A549 (cell line): ENCODE measurements at regions not wholly inside any gene's neighbourhood (a gene's known extent, or its start where the extent isn't known, plus 50 kb on each side); places are given as distances from the start of the nearest gene placed in this dataset.

ENCODE experiments used
- ATAC-seq, 2 experiments: fragments of 200-7000 bp in 1 of 2; fragments of >200 bp in 1 of 2; cut with Nextera tagmentation in 1 of 2; cut with Tn5 transposase in 1 of 2; 3 replicates each; pipeline versions ENCODE4 v1.8.0 to v1.9.1; 2018 to 2020; ENCODE audit warnings: mild to moderate bottlenecking in 1 of 2, moderate library complexity in 1 of 2
- CTCF ChIA-PET: fragments of 300-600 bp; sonication (Branson Sonifier 250); formaldehyde crosslinking; extraction: SDS; loops from one replicate; lab custom pipeline; 2021; ENCODE audit warnings: antibody characterized with exemption, inconsistent platforms; lab: Yijun Ruan, JAX
- POLR2A ChIA-PET: fragments of 350-600 bp; formaldehyde crosslinking; extraction: SDS; loops from one replicate; lab custom pipeline; 2021; ENCODE audit warnings: antibody characterized with exemption, inconsistent platforms; lab: Yijun Ruan, JAX
- DNase-seq, 2 experiments: peaks; one replicate each; pipeline versions ENCODE4 v3.0.0 to v3.0.0-alpha.2; 2011 to 2016; ENCODE audit warnings: low read depth in 1 of 2, low spot score in 1 of 2
- FAIRE-seq: peaks from 2 replicates; lab custom pipeline; 2011; peaks lifted over from hg19 to GRCh38; lab: Jason Lieb, UNC
- H3K27ac ChIP-seq, 2 experiments: fragments of >200 bp; sonication (Bioruptor Twin); formaldehyde crosslinking; 3 replicates each; pipeline ENCODE4 v1.5.1; 2016 to 2017
- H3K4me1 ChIP-seq: fragments of >200 bp; sonication (Bioruptor Twin); formaldehyde crosslinking; 3 replicates; pipeline ENCODE4 v1.6.1; 2016
- H3K4me2 ChIP-seq: fragments of >200 bp; sonication (Bioruptor Twin); formaldehyde crosslinking; 3 replicates; pipeline ENCODE4 v1.6.1; 2016
- H3K4me3 ChIP-seq: fragments of >200 bp; sonication (Bioruptor Twin); formaldehyde crosslinking; 3 replicates; pipeline ENCODE4 v1.5.1; 2016
- H3K9me3 ChIP-seq: fragments of >200 bp; sonication (Bioruptor Twin); formaldehyde crosslinking; 3 replicates; pipeline ENCODE4 v1.6.1; 2016
- BHLHE40 ChIP-seq: IDR thresholded peaks from 2 replicates; pipeline ENCODE4 v1.6.1; 2012; ENCODE audit warnings: low read depth, low read length, inconsistent platforms
- CBX8 ChIP-seq: fragments of 200-600 bp; sonication (generic); IDR thresholded peaks from 2 replicates; pipeline ENCODE4 v1.6.1; 2016
- CHD2 ChIP-seq: fragments of 150-350 bp; IDR thresholded peaks from 2 replicates; pipeline ENCODE4 v1.6.1; 2014; ENCODE audit warnings: low read length; ENCODE audit not compliant: partially characterized antibody
- EHMT2 ChIP-seq: fragments of 200-600 bp; sonication (generic); IDR thresholded peaks from 2 replicates; pipeline ENCODE4 v1.6.1; 2016; ENCODE audit warnings: antibody characterized with exemption, low read depth, mild to moderate bottlenecking, moderate library complexity
- FOSB ChIP-seq: fragments of 250-450 bp; sonication (Bioruptor Pico); IDR thresholded peaks from 2 replicates; pipeline ENCODE4 v1.5.0; 2020; ENCODE audit warnings: mild to moderate bottlenecking, moderate library complexity
- HDAC2 ChIP-seq: fragments of 200-600 bp; sonication (generic); IDR thresholded peaks from 2 replicates; pipeline ENCODE4 v1.6.1; 2016
- HEYL ChIP-seq: fragments of 250-450 bp; sonication (Bioruptor Pico); IDR thresholded peaks from 2 replicates; pipeline ENCODE4 v1.8.0; 2021; ENCODE audit warnings: mild to moderate bottlenecking, moderate library complexity
- KDM1A ChIP-seq: fragments of 200-600 bp; sonication (generic); IDR thresholded peaks from 2 replicates; pipeline ENCODE4 v1.6.1; 2016; ENCODE audit warnings: low read depth, mild to moderate bottlenecking
- MAFK ChIP-seq: fragments of 450-650 bp; IDR thresholded peaks from 2 replicates; pipeline ENCODE4 v1.6.1; 2014; ENCODE audit not compliant: partially characterized antibody
- MAX ChIP-seq: IDR thresholded peaks from 2 replicates; pipeline ENCODE4 v1.6.1; 2012
- NFE2L2 ChIP-seq: fragments of 150-350 bp; conservative IDR thresholded peaks from 2 replicates; pipeline ENCODE4 v1.6.1; 2014; ENCODE audit warnings: low read length
- NPAS2 ChIP-seq: fragments of 250-450 bp; sonication (Bioruptor Pico); IDR thresholded peaks from 2 replicates; pipeline ENCODE4 v1.8.0; 2022; ENCODE audit warnings: mild to moderate bottlenecking, moderate library complexity, borderline replicate concordance
- NR3C1 ChIP-seq: fragments of >200 bp; sonication (Bioruptor Twin); formaldehyde crosslinking; IDR thresholded peaks from 3 replicates; pipeline ENCODE4 v1.6.1; 2017
- POLR2A ChIP-seq: IDR thresholded peaks from 2 replicates; pipeline ENCODE4 v1.6.1; 2012; ENCODE audit warnings: mild to moderate bottlenecking, low read length
- RCOR1 ChIP-seq: fragments of 150-350 bp; IDR thresholded peaks from 2 replicates; pipeline ENCODE4 v1.6.1; 2014; ENCODE audit warnings: antibody characterized with exemption, low read length, low read depth
- RFX5 ChIP-seq: fragments of 450-650 bp; IDR thresholded peaks from 2 replicates; pipeline ENCODE4 v1.7.1; 2014; ENCODE audit warnings: antibody characterized with exemption, mild to moderate bottlenecking, moderate library complexity
- SREBF2 ChIP-seq: fragments of 450-650 bp; IDR thresholded peaks from 2 replicates; pipeline ENCODE4 v1.6.1; 2014; ENCODE audit warnings: mild to moderate bottlenecking, moderate library complexity
- TFCP2L1 ChIP-seq: fragments of 250-450 bp; sonication (Bioruptor Pico); IDR thresholded peaks from 2 replicates; pipeline ENCODE4 v1.5.0; 2021; ENCODE audit warnings: mild to moderate bottlenecking
- ZFP36 ChIP-seq: fragments of 450-650 bp; IDR thresholded peaks from 2 replicates; pipeline ENCODE4 v1.6.1; 2014; ENCODE audit warnings: borderline replicate concordance; ENCODE audit not compliant: partially characterized antibody
- WGBS: methylation state at CpG from one replicate; pipeline ENCODE4 v1.1.6; 2017; ENCODE audit errors: missing lambda C conversion rate; 5-methylcytosine and 5-hydroxymethylcytosine counted together
- TF ChIP-seq, protein P1 (sequence below): fragments of 450-650 bp; IDR thresholded peaks from 2 replicates; pipeline ENCODE4 v1.6.1; 2014; ENCODE audit warnings: antibody characterized with exemption
- TF ChIP-seq, protein P2 (sequence below): fragments of 250-450 bp; sonication (Bioruptor Pico); IDR thresholded peaks from 2 replicates; pipeline ENCODE4 v1.5.0; 2021; ENCODE audit warnings: mild to moderate bottlenecking, moderate library complexity, borderline replicate concordance
- TF ChIP-seq, protein P3 (sequence below): fragments of 250-450 bp; sonication (Bioruptor Pico); IDR thresholded peaks from 2 replicates; pipeline ENCODE4 v1.5.0; 2020; ENCODE audit warnings: low read depth, mild to moderate bottlenecking, moderate library complexity
- TF ChIP-seq, protein P4 (sequence below): fragments of >200 bp; sonication (Bioruptor Twin); formaldehyde crosslinking; IDR thresholded peaks from 3 replicates; pipeline ENCODE4 v1.6.1; 2016

- H3K4me3 ChIP-seq: no peak overlapping the region
- H3K27ac ChIP-seq: no peak overlapping the region
- FAIRE-seq (no peak), DNase-seq (no peak), ATAC-seq (no peak)
- POLR2A ChIA-PET: no interaction called here
- no peaks in the 10 kb centered on the region for H3K4me1 ChIP-seq
- H3K9me3 ChIP-seq: no peaks in the 10 kb centered on the region
- CTCF ChIA-PET: no interaction called here
- no peak for TF ChIP-seq NFE2L2
- TF ChIP-seq, protein P1, sequence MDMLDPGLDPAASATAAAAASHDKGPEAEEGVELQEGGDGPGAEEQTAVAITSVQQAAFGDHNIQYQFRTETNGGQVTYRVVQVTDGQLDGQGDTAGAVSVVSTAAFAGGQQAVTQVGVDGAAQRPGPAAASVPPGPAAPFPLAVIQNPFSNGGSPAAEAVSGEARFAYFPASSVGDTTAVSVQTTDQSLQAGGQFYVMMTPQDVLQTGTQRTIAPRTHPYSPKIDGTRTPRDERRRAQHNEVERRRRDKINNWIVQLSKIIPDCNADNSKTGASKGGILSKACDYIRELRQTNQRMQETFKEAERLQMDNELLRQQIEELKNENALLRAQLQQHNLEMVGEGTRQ: no peak
- TF ChIP-seq BHLHE40: no peak
- TF ChIP-seq NPAS2 (CRISPR knock-in tag): no peak
- TF ChIP-seq, protein P2, sequence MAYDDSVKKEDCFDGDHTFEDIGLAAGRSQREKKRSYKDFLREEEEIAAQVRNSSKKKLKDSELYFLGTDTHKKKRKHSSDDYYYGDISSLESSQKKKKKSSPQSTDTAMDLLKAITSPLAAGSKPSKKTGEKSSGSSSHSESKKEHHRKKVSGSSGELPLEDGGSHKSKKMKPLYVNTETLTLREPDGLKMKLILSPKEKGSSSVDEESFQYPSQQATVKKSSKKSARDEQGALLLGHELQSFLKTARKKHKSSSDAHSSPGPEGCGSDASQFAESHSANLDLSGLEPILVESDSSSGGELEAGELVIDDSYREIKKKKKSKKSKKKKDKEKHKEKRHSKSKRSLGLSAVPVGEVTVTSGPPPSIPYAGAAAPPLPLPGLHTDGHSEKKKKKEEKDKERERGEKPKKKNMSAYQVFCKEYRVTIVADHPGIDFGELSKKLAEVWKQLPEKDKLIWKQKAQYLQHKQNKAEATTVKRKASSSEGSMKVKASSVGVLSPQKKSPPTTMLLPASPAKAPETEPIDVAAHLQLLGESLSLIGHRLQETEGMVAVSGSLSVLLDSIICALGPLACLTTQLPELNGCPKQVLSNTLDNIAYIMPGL (CRISPR knock-in tag): no peak
- TF ChIP-seq TFCP2L1 (CRISPR knock-in tag): no peak
- TF ChIP-seq RCOR1: no peak
- TF ChIP-seq CBX8: no peak
- no peak for TF ChIP-seq FOSB
- no peak overlapping the region for H3K4me2 ChIP-seq
- WGBS: 0% methylated on average over 1 of the region's 1 CpG
Observed at GRCh38 chrY:7979770-7980169, 1068.2 kb upstream of the AMELY start.

DNA sequence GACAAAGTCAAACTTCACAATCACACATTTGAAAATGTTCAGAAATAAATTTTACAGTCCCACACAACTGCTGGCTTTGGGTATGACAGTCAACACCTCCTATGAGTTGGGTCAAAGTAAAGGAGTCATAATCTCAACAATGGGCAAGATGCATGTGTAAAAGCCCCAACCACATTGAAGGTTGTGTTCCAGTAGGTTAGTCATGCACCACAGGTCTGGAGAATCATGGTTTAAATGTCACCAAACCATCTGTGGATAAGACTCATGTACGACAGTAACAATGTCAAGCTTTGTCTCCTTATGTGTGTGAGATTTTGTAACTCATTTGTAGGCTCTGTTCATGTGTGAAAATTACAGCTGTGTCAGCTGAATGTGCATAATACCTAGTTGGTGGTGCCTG, 1065.7 kb upstream of the AMELY start:
- WGBS: 0% methylated on average over 1 of the region's 1 CpG
- DNase-seq (no peak), ATAC-seq (no peak), FAIRE-seq (no peak)
- Histone ChIP-seq H3K27ac (no peak overlapping the region), H3K4me3 (no peak overlapping the region), H3K4me2 (no peak overlapping the region), H3K9me3 (no peaks in the 10 kb centered on the region), H3K4me1 (no peaks in the 10 kb centered on the region)
- POLR2A ChIA-PET: no interaction called here
- CTCF ChIA-PET: no interaction called here
- TF ChIP-seq SREBF2 (no peak), POLR2A (no peak)

- no peak for FAIRE-seq
- Histone ChIP-seq H3K4me3 (no peak overlapping the region), H3K4me2 (no peak overlapping the region), H3K9me3 (no peaks in the 10 kb centered on the region), H3K27ac (no peak overlapping the region), H3K4me1 (no peaks in the 10 kb centered on the region)
- ATAC-seq: no peak
- ChIA-PET POLR2A (no interaction called here), CTCF (no interaction called here)
- WGBS: 10% methylated on average over 2 of the region's 2 CpGs
- no peak for DNase-seq
- TF ChIP-seq ZFP36 (no peak), NPAS2 (CRISPR knock-in tag) (no peak), NR3C1 (no peak), HDAC2 (no peak), CHD2 (no peak), EHMT2 (no peak), MAFK (no peak), RFX5 (no peak), KDM1A (no peak), HEYL (CRISPR knock-in tag) (no peak), NFE2L2 (no peak), MAX (no peak), TFCP2L1 (CRISPR knock-in tag) (no peak)
- TF ChIP-seq, protein P3, sequence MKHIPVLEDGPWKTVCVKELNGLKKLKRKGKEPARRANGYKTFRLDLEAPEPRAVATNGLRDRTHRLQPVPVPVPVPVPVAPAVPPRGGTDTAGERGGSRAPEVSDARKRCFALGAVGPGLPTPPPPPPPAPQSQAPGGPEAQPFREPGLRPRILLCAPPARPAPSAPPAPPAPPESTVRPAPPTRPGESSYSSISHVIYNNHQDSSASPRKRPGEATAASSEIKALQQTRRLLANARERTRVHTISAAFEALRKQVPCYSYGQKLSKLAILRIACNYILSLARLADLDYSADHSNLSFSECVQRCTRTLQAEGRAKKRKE (CRISPR knock-in tag): no peak
- TF ChIP-seq, protein P4, sequence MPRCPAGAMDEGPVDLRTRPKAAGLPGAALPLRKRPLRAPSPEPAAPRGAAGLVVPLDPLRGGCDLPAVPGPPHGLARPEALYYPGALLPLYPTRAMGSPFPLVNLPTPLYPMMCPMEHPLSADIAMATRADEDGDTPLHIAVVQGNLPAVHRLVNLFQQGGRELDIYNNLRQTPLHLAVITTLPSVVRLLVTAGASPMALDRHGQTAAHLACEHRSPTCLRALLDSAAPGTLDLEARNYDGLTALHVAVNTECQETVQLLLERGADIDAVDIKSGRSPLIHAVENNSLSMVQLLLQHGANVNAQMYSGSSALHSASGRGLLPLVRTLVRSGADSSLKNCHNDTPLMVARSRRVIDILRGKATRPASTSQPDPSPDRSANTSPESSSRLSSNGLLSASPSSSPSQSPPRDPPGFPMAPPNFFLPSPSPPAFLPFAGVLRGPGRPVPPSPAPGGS: no peak
Observed at GRCh38 chrY:7968293-7968692, 1056.7 kb upstream of the AMELY start.
